GM18873 (cell line): ENCODE measurements at regions not wholly inside any gene's neighbourhood (a gene's known extent, or its start where the extent isn't known, plus 50 kb on each side); places are given as distances from the start of the nearest gene placed in this dataset.
"Not testable (repeated sequence)": the region's sequence is repeated elsewhere in the genome, so short reads cannot be mapped to it uniquely, and the experiment has no call there.

Source experiments
- ATAC-seq: cut with Tn5 transposase; IDR thresholded peaks from one replicate; pipeline ENCODE4 v1.9.1; 2021; ENCODE audit warnings: mild to moderate bottlenecking, moderate library complexity, moderate number of reproducible peaks; ENCODE audit not compliant: unreplicated experiment, low FRiP score

DNA sequence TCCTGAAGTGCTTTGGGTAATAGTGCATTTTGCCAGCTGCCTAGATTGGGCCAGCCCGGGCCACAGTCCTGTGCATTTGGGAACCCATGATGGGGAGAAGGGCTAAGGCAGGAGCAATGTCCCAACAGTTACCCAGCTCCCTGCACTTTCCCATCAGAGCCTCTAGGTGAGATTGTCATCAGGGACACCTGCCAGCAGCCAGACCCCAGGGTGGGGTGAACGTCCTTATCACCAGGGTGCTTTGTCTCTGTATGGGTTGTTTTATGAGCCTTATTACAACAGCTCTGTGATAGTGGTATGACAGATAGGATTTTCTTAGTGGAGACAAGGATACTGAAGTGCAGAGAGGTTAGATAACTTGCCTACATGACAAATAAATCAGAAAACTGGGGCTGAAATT lies 365.7 kb downstream of the OSTF1 start:
- no peak for ATAC-seq

DNA sequence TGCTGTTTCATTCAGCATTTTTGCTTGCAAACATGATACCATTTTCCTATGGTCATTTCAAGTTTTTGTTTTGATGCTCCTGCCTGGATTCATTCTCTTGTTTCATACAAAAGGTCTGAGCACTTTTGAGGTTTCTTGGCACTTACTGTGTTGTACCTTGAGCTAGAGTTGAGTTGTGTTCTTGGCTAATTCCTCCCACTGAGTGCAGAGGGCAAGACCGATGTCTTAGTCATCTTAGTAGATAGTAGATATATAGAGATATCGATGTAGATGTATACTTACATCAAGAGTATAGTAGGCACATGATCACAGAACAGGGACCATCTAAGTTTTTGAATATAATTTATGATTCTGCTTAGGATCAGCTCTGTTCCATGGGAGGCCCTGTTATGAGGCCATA lies 366.6 kb downstream of the OSTF1 start:
- no peak for ATAC-seq

DNA sequence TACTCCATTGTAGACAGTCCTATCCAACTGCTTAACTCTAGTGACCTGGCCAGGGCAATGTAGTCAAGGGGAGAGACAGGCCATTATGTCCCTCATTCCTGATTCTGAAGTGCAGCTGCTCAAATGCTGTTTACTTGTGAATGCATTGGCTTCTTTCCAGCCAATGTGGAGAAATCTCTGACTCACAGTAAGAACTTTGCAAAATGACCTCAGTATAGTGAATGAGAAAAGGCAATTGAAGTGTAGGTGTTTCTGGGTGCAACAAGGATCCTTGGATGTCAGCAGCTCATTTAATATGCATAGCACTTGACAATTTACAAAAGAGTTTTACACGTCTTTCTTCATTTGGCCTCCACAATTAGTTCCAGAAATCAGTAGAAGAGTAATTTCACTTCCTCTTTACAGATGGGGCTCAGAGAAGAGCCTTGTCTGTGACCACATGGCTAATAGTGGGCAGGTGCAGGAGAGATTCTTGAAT lies 367.2 kb downstream of the OSTF1 start:
- peak; percentile 85 for ATAC-seq

DNA sequence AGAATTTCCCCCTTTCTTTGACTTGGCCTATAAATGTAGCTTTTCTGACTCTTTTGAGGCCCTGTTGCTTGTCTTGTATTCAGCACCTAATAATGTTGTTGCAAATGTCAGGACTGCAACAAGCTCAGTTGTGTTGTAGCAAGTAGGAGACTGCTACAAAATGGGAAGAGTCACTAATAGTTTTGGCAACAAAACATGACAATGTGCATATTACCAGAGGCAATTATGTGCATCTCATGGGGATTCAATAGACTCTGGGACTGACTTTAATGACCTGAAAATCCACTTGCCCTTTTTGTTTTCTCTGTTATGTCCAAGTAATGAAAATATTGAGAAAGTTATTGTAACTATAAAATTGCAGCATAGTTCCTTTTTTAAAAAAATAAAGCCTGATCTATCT lies 368.4 kb downstream of the OSTF1 start:
- ATAC-seq, result no peak

DNA sequence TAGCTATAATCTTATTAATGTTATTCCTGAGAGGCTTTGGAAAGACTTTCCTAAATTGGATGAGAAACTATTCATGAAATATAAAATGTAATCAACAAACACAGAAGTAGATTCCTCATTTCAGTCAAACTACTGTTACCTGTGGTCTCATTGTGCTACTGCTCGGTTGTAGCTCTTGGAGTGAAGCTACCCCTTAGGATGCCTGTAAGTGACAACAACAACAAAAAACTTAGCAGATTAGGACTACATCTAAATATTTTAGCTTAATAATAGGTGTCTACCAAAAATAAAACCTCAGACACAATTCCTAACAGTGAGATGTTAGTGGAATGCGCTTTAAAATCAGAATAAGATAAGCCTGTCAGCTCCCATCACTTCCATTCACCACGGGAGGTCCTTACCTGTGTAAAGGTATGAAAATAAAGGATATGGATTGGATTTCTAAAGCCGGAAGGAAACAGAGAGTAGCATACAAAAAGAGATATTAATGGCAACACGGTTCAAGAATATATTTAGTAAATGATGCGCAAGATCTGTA lies 369.2 kb downstream of the OSTF1 start:
- ATAC-seq, result no peak

DNA sequence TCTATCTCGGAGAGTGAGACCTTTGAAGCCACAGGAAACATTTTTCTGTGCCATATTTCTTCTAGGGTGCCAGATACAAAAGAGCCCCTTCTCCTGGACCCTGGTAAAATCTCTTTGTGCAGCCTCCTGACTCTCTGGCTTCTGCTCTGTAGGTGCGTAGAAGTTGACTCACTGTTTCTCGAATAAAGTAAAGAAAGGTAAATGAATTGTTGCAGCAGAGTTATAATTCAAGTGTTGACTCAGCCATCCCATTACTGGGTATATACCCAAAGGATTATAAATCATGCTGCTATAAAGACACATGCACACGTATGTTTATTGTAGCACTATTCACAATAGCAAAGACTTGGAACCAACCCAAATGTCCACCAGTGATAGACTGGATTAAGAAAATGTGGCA lies 371.0 kb downstream of the OSTF1 start:
- not testable (repeated sequence) for ATAC-seq

DNA sequence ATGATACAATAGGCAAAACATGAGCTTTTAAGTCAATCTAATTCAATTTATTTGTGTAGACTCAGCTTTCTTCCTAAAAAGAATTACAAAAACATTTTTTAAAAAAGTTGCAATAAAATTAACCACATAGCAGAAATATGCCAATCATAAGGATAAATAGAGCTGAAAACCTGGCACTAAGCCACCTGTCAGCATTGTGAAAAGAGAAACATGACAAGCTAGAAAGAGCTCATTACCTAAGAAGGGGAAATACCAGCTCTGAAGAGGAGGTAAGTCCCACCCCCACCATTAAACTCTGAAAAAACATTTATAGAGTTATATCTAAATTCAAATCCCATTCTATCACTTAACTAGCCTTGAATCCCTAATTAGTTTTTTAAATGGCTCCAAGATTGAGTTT lies 372.9 kb downstream of the OSTF1 start:
- no peak for ATAC-seq

DNA sequence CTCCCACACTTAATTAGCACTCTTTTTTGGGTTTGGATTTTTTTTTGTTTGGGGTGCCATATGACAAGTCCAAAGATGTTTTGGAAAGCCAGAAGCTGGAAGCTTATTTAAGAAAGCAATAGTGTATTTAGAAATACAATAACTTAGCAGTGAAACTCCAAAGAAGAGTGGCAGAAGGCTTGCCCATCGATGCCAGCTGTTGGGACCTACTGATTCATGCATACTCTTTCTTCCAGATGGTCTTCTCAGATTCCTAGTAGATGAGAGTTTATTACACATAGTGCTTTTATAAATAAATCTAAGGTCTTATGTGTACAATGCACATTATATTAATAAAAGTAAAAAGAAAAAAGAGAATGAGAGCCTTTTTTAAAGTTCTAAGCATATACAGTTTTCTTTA lies 374.6 kb downstream of the OSTF1 start:
- no peak for ATAC-seq

DNA sequence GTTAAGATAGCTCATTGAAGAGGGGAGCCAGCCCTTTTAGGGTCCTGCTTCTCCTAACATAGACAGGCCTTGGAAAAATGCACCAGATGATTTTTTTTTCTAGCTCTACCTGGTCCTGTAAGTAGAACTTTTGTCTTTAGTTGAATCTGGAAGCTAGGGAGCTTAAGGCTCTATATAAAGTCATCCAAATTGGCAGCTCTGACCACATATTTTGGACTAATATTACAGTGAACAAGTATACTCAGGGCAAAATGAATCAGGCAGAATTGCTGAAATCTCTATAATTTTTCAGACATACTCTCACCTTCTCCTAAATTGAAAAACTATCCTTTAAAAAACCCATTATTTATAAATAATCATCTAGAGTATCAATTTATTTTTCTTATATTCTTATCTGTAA lies 375.6 kb downstream of the OSTF1 start:
- no peak for ATAC-seq

DNA sequence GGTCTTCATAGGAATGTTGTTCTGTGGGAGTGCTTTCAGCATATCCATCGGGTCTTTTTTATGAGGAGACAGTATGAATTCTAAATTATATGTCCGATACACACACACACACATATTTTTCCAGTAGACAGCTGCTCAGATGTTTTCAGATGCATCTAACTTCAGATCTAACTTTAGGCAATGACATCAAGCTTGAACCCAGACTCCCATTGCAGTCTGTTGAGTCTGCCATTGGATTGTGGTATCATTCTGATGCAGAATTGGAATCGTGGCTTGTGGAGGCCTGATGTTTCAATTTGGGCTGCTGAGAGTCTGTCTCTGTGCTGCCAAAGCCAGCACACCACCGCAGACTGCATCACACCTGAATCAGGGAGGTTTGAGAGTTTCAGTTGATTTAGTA lies 376.4 kb downstream of the OSTF1 start:
- no peak for ATAC-seq

DNA sequence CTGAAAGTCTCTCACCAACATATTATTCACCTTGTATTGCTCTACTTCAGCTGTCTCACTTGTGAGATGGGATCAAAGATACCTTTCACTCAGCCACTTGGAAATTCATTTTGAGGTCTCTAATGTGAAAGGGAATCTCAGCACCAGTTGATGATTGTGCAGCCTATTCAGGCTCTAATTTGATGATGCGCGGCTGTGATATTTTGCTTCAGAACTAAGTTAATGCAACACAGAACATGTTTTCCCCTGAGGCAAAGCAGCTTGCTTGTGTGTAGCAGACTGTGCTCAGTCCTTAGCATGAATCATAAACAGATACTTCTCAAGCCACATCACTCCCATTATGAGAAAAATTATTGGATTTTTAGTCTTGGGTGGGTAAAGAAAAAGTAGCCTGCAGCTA lies 378.8 kb downstream of the OSTF1 start:
- no peak for ATAC-seq

DNA sequence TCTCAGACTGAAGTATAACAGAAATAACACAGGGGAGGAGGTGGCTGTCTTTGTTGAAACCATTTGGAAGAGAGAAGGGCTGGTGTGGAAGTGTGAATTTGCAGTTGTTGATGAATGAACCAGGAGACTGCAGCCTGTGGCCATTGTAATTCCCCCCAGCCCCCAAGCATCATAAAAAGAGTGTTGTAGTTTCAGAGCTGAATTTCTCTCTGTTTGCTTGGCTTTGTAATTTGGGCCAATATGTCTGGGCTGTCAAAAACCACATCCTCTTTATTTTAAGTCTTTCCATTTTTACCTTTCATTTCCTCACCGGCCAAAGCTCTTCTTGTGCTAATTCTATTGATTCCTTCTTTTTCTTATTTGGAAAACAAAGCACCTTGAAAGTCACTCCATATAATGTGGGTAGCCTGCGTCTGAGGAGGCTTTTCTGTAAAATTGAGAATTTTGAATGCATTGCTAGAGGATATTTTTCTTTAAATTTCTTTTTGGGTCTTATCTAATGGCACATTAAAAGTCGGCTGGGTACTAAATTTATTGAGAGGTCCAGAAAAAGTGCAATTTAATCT lies 383.3 kb downstream of the OSTF1 start:
- no peak for ATAC-seq

DNA sequence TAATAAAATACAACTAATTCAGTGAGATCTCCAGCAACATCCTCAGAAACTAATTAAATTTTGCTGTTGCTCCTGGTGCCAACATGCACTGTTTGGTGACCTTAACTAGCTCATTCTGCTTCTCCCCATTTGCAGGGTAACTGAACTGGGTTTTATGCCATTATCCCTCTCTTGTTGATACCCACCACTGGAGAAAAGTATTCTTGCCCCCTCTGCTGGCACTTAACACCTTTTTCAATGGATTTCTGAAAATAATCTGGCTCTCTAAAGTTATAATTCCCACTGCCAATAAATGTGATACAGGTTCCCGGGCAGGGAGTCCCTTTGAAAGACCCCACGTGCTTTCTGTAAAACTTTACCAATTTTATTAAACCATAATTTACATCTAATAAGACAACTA lies 394.3 kb downstream of the OSTF1 start:
- ATAC-seq, result no peak

DNA sequence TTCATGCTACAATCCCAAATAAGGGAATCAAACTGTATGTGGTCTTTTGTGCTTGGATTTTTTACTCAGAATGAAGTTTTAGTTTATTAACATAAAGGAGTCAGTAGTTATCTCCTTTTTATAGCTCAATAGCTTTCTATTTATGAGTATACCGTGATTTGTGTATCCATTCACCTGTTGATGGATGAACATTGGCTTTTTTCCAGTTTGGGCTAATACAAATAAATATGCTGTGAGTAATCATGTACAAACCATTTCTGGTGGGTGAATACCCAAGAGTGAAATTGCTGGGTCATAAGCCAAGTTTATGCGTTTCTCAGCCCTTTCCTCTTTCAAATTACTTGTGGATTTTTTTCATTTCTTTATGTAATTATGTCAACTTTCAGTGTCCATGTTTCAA lies 395.3 kb downstream of the OSTF1 start:
- ATAC-seq, result no peak

DNA sequence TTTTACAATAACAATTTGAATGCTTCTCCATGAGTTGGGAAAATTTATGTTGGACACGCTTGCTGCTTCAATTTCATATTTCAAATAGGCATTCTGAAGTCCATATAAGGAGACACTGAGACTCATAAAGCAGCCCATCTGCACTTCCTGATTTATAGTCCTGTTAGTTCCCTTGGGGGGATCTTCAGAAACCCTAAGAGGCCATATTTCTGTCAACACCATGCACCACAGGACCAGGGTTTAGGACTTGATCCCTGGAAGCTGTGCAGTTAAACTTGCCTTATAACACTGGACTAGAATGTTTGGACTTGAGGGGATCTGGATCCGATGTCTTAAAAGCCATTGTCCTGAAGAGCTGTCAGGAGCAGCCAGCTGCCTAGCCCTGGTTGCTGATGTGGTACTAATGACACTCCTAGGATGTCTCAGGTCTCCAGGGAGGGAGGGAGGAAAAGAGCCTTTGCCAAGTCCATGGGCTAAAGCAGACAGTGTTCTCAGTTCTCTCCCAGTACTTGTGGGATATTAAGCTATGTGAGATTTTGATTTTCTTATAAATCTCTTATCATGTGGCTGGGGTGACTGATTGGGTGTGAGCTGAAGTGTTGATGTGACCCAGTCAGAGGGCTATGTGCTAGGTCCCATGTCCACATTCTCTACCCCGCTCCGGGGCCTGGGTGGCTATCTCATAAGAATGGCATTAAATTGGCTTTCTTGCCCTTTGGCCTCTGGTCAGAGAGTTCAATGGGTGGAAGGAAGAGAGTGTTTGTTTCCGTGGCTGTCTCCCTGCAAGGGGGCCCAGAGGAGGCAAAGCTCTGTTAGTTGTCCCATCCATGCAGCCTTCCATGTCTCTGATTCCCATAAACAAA lies 399.8 kb downstream of the OSTF1 start:
- no peak for ATAC-seq

DNA sequence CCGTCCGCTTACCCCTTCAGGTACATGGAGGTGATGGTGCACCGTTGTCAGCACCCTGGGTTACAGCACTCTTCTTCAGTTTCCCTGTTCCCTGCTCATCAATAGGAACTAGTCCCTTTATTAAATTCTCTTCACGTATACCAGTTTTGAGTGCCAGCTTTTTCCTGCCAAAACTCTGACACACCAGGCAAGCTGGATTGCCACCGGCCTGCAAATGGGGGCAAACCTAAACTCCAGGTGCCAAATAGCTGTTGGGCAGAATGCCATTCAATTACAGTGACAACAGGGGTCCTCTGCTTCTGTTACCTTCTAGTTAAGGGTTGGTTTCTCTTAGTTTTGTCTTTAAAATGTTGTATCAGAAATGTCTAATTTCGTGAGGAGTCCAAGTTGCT lies 400.4 kb downstream of the OSTF1 start:
- no peak for ATAC-seq

DNA sequence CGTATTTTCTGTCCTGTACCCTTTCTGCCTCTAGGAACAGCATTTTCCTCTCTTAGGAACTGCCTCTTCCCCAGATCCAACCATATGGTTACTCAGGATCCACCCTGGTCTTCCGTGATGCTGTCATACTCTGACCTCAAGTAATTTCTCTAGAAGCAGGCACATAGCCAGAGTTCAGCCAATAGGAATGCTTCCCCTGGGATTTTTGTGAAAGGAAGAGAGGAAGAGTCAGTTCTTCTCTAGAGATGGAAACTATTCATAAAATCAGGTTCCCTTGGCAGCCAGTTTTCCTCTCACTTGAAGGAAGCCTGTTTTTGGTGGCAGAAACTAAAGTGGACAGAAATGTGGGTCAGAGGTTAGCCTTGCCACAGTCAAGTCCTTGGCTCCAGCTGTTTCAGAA lies 400.1 kb upstream of the PCSK5 start:
- ATAC-seq, result no peak

DNA sequence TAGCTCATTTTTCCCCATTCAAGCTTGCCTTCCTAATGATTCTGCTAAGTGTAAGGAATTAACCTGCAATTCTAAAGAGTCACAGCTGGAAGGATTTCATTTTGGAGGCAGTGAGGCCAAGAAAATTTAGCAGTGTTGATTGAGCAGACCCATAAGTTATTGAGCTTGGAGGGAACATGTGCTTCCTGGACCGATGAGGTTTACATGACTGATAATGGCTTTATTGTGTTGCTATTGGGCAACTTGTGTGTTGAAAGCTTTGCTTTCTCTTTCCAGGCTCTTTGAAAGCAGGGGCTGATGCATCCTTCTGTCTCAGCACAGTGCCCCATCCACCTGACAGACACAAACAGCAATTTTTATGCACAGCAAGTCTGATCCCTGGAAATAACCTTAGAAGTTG lies 398.9 kb upstream of the PCSK5 start:
- ATAC-seq, result no peak

DNA sequence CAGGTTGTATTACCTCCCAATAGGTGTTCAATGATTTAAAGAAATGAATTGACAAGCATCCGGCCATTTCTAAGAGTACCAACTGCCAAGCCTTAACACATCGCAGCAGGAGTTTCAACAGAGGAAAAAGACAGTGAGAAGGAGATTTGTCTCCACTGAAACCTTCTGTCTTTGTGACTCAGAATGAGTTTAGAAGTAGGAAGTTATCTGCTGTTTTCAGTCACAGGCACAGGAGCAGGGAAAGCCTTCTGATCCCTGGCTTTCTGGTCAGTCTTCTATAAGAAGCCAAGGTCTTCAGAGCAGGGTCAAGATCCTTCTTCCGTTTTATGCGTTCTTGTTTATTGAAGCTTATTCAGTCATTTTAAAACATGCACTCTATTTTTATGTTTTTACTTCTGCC lies 390.7 kb upstream of the PCSK5 start:
- ATAC-seq, result no peak

DNA sequence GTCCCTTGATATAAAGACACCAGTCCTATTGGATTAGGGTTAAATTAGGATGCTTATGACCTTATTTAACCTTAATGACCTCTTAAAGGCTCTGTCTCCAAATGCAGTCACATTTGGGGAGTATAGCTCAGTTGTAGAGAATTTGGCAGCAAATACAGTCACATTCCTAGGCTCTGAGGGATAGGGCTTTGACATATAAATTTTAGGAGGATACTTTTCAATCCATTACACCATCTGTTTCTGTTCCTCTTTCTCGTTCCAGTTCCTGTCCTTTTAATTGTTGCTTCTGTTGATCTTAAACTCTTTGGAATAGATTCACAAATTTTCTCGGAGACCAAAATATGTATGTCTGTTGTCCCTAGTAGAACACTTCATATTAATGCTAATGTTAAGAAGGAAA lies 390.0 kb upstream of the PCSK5 start:
- ATAC-seq, result no peak

DNA sequence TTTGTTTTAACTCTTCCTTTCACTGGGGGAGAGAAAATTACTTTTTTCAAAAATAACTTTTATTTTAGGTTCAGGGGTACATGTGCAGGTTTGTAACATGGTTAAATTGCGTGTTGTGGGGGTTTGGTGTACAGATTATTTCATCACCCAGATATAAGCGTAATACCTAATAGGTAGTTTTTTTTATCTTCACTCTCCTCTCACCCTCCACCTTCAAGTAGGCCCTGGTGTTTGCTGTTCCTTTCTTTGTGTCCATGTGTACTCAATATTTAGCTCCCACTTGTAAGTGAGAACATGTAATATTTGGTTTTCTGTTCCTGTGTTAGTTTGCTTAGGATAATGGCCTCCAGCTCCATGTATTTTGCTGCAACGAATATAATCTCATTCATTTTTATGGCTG lies 389.5 kb upstream of the PCSK5 start:
- not testable (repeated sequence) for ATAC-seq

DNA sequence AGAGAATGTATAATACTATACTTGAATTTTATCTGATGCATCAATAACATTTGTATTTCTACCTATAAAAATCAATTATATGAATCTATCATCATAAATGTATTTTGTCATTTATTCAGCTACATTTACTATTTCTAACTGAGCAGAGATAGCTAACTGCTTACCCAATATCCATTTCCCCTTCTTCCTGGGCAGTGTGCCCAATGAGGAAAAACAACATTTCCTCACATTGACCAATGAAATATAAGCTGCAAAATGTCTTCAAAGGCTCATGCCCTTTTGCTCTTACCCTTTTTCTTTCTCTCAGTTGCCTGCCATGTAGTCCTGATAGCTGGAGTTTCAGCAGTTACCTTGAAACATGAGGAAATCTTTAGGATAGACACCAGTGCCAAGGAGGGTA lies 385.8 kb upstream of the PCSK5 start:
- no peak for ATAC-seq
